Mesendoderm (in vitro differentiated cells): ENCODE measurements at regions not wholly inside any gene's neighbourhood (a gene's known extent, or its start where the extent isn't known, plus 50 kb on each side); places are given as distances from the start of the nearest gene placed in this dataset.
A peak's percentile ranks its signal among the peaks of the same experiment; 100 is the strongest.

ENCODE experiments used
- DNase-seq: peaks from one replicate; pipeline ENCODE4 v3.0.0; 2013
- H2AK5ac ChIP-seq: 2 replicates; pipeline ENCODE4 v1.6.1; 2013; ENCODE audit warnings: low read length, inconsistent platforms
- H2BK120ac ChIP-seq: 2 replicates; pipeline ENCODE4 v1.6.1; 2013; ENCODE audit warnings: low read depth, mild to moderate bottlenecking, low read length, moderate library complexity, mixed read lengths
- H2BK15ac ChIP-seq: replicated peaks from 2 replicates; pipeline ENCODE4 v1.6.1; 2013; ENCODE audit warnings: low read depth, mild to moderate bottlenecking, moderate library complexity
- H2BK5ac ChIP-seq: 2 replicates; pipeline ENCODE4 v1.6.1; 2013; ENCODE audit warnings: low read length, inconsistent platforms
- H3K18ac ChIP-seq: 2 replicates; pipeline ENCODE4 v1.6.1; 2013; ENCODE audit warnings: mild to moderate bottlenecking, low read length, mixed read lengths
- H3K23ac ChIP-seq: one replicate; pipeline ENCODE4 v1.6.1; 2013; ENCODE audit warnings: low read length
- H3K27ac ChIP-seq: 2 replicates; pipeline ENCODE4 v1.5.1; 2013; ENCODE audit warnings: low read depth, mild to moderate bottlenecking, inconsistent platforms, low read length, moderate library complexity
- H3K27me3 ChIP-seq: 2 replicates; pipeline ENCODE4 v1.6.1; 2013; ENCODE audit warnings: low read length, control low read depth, mild to moderate bottlenecking, inconsistent platforms; ENCODE audit not compliant: insufficient read depth, poor library complexity
- H3K36me3 ChIP-seq: 2 replicates; pipeline ENCODE4 v1.6.1; 2013; ENCODE audit warnings: low read length, inconsistent platforms; ENCODE audit not compliant: control insufficient read depth, insufficient read depth
- H3K4ac ChIP-seq: one replicate; pipeline ENCODE4 v1.6.1; 2013; ENCODE audit warnings: low read depth, mild to moderate bottlenecking, low read length, moderate library complexity
- H3K4me1 ChIP-seq: 2 replicates; pipeline ENCODE4 v1.6.1; 2013; ENCODE audit warnings: low read depth, low read length, inconsistent platforms; ENCODE audit not compliant: control insufficient read depth
- H3K4me2 ChIP-seq: 2 replicates; pipeline ENCODE4 v1.6.1; 2013; ENCODE audit warnings: low read length
- H3K4me3 ChIP-seq: 2 replicates; pipeline ENCODE4 v1.5.1; 2013; ENCODE audit warnings: mild to moderate bottlenecking, low read length
- H3K56ac ChIP-seq: one replicate; pipeline ENCODE4 v1.6.1; 2013; ENCODE audit warnings: low read length
- H3K79me1 ChIP-seq: 2 replicates; pipeline ENCODE4 v1.6.1; 2013; ENCODE audit warnings: low read length, inconsistent platforms
- H3K79me2 ChIP-seq: 2 replicates; pipeline ENCODE4 v1.6.1; 2013; ENCODE audit warnings: mild to moderate bottlenecking, low read length; ENCODE audit not compliant: control insufficient read depth, insufficient read depth
- H3K9ac ChIP-seq: 2 replicates; pipeline ENCODE4 v1.6.1; 2013; ENCODE audit warnings: low read length, inconsistent platforms
- H4K5ac ChIP-seq: one replicate; pipeline ENCODE4 v1.6.1; 2013; ENCODE audit warnings: low read length
- H4K8ac ChIP-seq: one replicate; pipeline ENCODE4 v1.6.1; 2013; ENCODE audit warnings: low read depth, mild to moderate bottlenecking, control low read depth, low read length, moderate library complexity
- WGBS: extraction: QIAGEN DNeasy Blood & Tissue Kit; methylation state at CpG from one replicate; pipeline ENCODE4 v1.1.7; 2013; ENCODE audit warnings: low lambda C conversion rate, missing lambda C conversion rate; ENCODE audit not compliant: insufficient coverage; ENCODE audit errors: extremely low coverage; 5-methylcytosine and 5-hydroxymethylcytosine counted together

DNA sequence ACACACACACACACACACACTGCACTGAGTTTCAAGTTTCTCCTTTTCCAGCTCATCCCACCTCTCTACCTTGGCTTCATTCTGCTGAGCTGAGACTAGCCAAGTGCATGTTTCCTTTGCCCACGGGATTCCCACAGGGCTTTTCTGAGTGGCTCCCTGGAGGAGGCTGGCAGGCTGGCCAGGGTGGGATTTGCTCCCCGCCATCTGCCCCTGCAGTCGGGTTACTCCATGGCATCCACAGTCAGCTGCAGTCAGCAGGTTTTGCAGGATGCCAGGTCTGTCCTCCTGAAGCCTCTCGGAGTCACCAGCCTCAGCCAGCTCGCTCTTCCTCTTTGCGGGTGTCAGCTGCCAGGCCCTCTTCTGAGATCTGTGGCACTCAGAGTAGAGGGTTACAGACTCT is 783.7 kb upstream of the SOX11 start:
- Histone ChIP-seq H2BK120ac (no peak overlapping the region), H3K4me2 (no peak overlapping the region), H3K18ac (no peak overlapping the region), H3K36me3 (no peaks in the 10 kb centered on the region), H2BK5ac (no peak overlapping the region), H3K27ac (no peak overlapping the region), H4K8ac (no peak overlapping the region), H3K4me1 (no peaks in the 10 kb centered on the region), H3K4me3 (no peak overlapping the region), H3K56ac (no peak overlapping the region), H4K5ac (no peak overlapping the region), H3K79me2 (no peaks in the 10 kb centered on the region), H2BK15ac (no peak overlapping the region), H2AK5ac (no peak overlapping the region), H3K79me1 (no peaks in the 10 kb centered on the region), H3K27me3 (no peaks in the 10 kb centered on the region), H3K23ac (no peak overlapping the region), H3K9ac (no peak overlapping the region), H3K4ac (no peak overlapping the region)
- DNase-seq: no peak
- no CpG with 5 or more reads among the region's 6 CpGs for WGBS

DNA sequence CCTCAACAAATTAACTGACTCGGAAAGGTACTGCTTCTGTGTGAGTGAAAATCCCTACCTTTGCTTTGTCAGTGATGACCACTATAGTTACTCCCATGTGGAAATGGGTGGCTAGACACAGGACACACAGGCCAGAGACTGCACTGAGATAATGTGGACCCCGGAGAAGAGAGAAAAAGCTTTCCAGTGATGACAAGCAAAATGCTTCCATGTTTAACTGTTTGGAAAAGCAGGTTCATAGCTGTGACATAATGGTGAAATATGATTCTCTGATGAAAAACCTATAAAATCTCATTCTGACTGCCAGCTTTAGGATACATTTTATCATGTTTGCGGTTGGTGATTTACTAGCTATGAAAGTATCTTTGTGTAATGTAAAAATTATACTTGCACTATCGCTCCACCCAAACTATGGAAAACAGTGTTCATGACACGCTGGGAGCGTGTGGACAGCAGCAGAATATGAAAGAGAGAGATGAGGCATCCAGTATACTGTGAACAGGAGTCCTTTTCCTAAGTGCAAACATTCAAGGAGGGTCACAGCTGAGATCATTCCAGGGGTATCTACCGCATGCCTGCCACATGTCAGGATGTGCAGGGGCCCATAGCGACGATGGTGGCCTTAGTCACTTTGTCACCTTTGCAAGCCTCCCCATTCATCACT is 782.7 kb upstream of the SOX11 start:
- no peaks in the 10 kb centered on the region for H3K4me1 ChIP-seq

DNA sequence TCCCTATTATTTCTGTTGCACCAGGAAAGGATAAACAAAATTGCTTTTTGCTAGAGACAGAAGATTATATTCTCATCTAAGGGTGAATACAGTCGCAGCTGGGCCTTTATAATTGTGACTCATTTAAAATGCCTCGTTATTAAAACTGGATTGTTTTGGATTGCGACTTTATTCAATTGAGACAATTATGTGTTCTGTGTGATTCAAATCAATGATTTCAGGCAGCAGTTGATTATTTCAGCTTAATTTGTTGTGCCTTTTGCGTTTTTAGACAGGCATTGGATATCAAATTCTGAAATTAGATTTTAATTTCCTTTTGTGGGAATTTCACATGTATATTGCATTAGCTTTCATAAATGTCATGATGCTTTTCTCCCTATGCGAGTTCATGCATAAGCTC is 778.1 kb upstream of the SOX11 start:
- Histone ChIP-seq H3K4me2 (no peak overlapping the region), H3K4me3 (no peak overlapping the region), H2BK5ac (no peak overlapping the region), H3K27ac (no peak overlapping the region), H3K27me3 (no peaks in the 10 kb centered on the region), H2AK5ac (no peak overlapping the region), H3K79me1 (no peaks in the 10 kb centered on the region), H3K36me3 (no peaks in the 10 kb centered on the region), H4K5ac (no peak overlapping the region), H3K4ac (no peak overlapping the region), H3K4me1 (no peaks in the 10 kb centered on the region), H3K79me2 (no peaks in the 10 kb centered on the region), H3K23ac (no peak overlapping the region), H3K18ac (no peak overlapping the region), H4K8ac (no peak overlapping the region), H2BK15ac (no peak overlapping the region), H3K9ac (no peak overlapping the region), H3K56ac (no peak overlapping the region), H2BK120ac (no peak overlapping the region)
- no peak for DNase-seq
- no CpG with 5 or more reads among the region's 5 CpGs for WGBS

More for the DNA sequence above, 782.7 kb upstream of the SOX11 start:
- Histone ChIP-seq H2AK5ac (no peak overlapping the region), H2BK15ac (no peak overlapping the region), H3K4me2 (no peak overlapping the region), H3K27me3 (no peaks in the 10 kb centered on the region), H3K79me1 (no peaks in the 10 kb centered on the region), H3K18ac (no peak overlapping the region), H3K9ac (no peak overlapping the region), H2BK120ac (no peak overlapping the region), H3K23ac (no peak overlapping the region), H3K79me2 (no peaks in the 10 kb centered on the region), H3K56ac (no peak overlapping the region), H4K8ac (no peak overlapping the region), H2BK5ac (no peak overlapping the region), H3K4ac (no peak overlapping the region), H3K27ac (no peak overlapping the region), H4K5ac (no peak overlapping the region), H3K36me3 (no peaks in the 10 kb centered on the region), H3K4me3 (no peak overlapping the region)
- DNase-seq: no peak
- no CpG with 5 or more reads among the region's 9 CpGs for WGBS

DNA sequence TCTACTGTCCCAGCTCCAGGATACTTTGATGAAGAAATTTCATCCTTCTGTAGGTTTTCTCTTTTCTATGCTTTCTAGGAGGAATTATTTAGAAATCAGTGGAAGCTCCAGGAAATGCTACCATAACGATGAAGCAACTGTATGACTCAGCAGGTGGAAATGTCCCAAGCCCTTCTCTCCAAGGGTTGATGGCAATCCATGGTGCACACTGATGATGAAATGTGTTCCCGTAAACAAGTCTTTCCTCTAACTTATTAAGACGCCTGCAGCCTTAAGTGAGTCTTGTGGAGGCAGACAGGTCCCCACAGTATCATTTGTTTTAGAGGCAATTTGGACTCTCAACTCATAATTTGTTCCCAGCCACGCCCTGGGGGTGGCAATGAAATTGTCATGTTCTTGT is 777.6 kb upstream of the SOX11 start:
- Histone ChIP-seq H4K5ac (no peak overlapping the region), H3K27ac (no peak overlapping the region), H3K18ac (no peak overlapping the region), H2BK15ac (no peak overlapping the region), H2BK120ac (no peak overlapping the region), H4K8ac (no peak overlapping the region), H3K4ac (no peak overlapping the region), H3K79me2 (no peaks in the 10 kb centered on the region), H3K56ac (no peak overlapping the region), H3K27me3 (no peaks in the 10 kb centered on the region), H3K4me3 (no peak overlapping the region), H3K36me3 (no peaks in the 10 kb centered on the region), H3K23ac (no peak overlapping the region), H3K79me1 (no peaks in the 10 kb centered on the region), H3K4me1 (no peaks in the 10 kb centered on the region), H2AK5ac (no peak overlapping the region), H2BK5ac (no peak overlapping the region), H3K4me2 (no peak overlapping the region), H3K9ac (no peak overlapping the region)
- DNase-seq: peak; percentile 12
- no CpG with 5 or more reads among the region's 4 CpGs for WGBS

DNA sequence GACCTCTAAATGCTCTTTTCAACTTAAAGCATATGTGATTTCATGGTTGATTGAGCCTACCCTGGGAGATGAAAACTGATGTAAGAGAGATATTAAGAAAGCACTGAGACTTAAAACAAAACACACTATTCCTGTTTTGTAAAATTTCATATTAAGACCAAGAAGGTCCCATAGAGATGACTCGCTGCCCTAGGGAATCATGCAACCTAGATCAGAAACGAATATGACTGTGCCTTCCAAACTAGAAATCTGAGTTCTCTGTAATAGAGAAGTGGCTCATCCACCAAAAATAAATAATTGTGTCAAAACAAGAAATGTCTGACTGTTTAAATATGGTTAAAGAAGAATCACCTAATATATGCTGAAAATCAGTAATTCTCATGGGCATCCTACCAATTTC is 776.8 kb upstream of the SOX11 start:
- Histone ChIP-seq H3K4me2 (no peak overlapping the region), H3K9ac (no peak overlapping the region), H4K5ac (no peak overlapping the region), H3K4me1 (no peaks in the 10 kb centered on the region), H3K4me3 (no peak overlapping the region), H3K56ac (no peak overlapping the region), H2AK5ac (no peak overlapping the region), H2BK15ac (no peak overlapping the region), H3K79me1 (no peaks in the 10 kb centered on the region), H3K23ac (no peak overlapping the region), H2BK120ac (no peak overlapping the region), H3K36me3 (no peaks in the 10 kb centered on the region), H3K18ac (no peak overlapping the region), H3K79me2 (no peaks in the 10 kb centered on the region), H3K4ac (no peak overlapping the region), H4K8ac (no peak overlapping the region), H2BK5ac (no peak overlapping the region), H3K27me3 (no peaks in the 10 kb centered on the region), H3K27ac (no peak overlapping the region)
- no CpG with 5 or more reads among the region's 2 CpGs for WGBS
- no peak for DNase-seq

DNA sequence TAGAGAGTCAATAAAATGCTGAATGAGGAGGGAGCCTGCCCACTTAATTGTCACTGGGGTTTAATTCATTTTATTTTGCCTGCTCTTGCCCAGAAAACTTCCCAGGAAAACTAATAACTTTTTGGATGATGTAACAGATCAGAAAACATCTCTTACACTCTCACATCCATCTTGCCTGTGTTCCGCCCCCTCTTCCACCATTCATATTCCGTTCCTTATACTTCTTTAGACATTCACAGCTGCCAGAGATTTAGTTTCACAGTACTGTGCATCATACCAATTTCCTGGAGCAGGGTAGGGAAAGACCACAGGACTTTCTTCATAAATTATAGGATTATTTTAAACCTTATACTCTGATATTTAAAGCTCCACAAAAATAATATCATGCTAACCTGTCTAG is 776.1 kb upstream of the SOX11 start:
- Histone ChIP-seq H3K18ac (no peak overlapping the region), H3K27ac (no peak overlapping the region), H3K4me1 (no peaks in the 10 kb centered on the region), H3K56ac (no peak overlapping the region), H3K27me3 (no peaks in the 10 kb centered on the region), H3K23ac (no peak overlapping the region), H4K8ac (no peak overlapping the region), H3K79me1 (no peaks in the 10 kb centered on the region), H3K4me2 (no peak overlapping the region), H2BK5ac (no peak overlapping the region), H2BK120ac (no peak overlapping the region), H4K5ac (no peak overlapping the region), H3K4me3 (no peak overlapping the region), H2BK15ac (no peak overlapping the region), H3K9ac (no peak overlapping the region), H3K36me3 (no peaks in the 10 kb centered on the region), H3K79me2 (no peaks in the 10 kb centered on the region), H3K4ac (no peak overlapping the region), H2AK5ac (no peak overlapping the region)
- WGBS: no CpG with 5 or more reads among the region's 2 CpGs
- no peak for DNase-seq
